Keratinocyte (primary cell): ENCODE measurements at regions not wholly inside any gene's neighbourhood (a gene's known extent, or its start where the extent isn't known, plus 50 kb on each side); places are given as distances from the start of the nearest gene placed in this dataset.

Source experiments
- DNase-seq: peaks from one replicate; pipeline ENCODE4 v3.0.0-alpha.2; 2011; ENCODE audit warnings: low read depth, missing footprints, low spot score
- FAIRE-seq: peaks from 2 replicates; lab custom pipeline; 2011; peaks lifted over from hg19 to GRCh38; lab: Jason Lieb, UNC
- H2AFZ ChIP-seq: 2 replicates; pipeline ENCODE4 v1.6.0; 2012; ENCODE audit warnings: low read length, control low read depth, inconsistent platforms; ENCODE audit not compliant: control insufficient read depth
- H3K27ac ChIP-seq: 2 replicates; pipeline ENCODE4 v1.5.1; 2011; ENCODE audit warnings: low read length; ENCODE audit not compliant: control insufficient read depth, insufficient read depth
- H3K27me3 ChIP-seq: 3 replicates; pipeline ENCODE4 v1.6.0; 2011; ENCODE audit warnings: low read length; ENCODE audit not compliant: control insufficient read depth, insufficient read depth; ENCODE audit errors: extremely low read depth
- H3K36me3 ChIP-seq, 2 experiments: 2 replicates in 1 of 2; 3 replicates in 1 of 2; pipeline ENCODE4 v1.5.1; 2011; ENCODE audit warnings: low read length in 2 of 2, mild to moderate bottlenecking in 1 of 2; ENCODE audit not compliant: control insufficient read depth in 2 of 2, insufficient read depth in 2 of 2; ENCODE audit errors: extremely low read depth in 1 of 2
- H3K4me1 ChIP-seq: 3 replicates; pipeline ENCODE4 v1.5.1; 2011; ENCODE audit warnings: low read length; ENCODE audit not compliant: control insufficient read depth, insufficient read depth; ENCODE audit errors: extremely low read depth
- H3K4me2 ChIP-seq: 3 replicates; pipeline ENCODE4 v1.6.0; 2011; ENCODE audit warnings: low read depth, low read length; ENCODE audit not compliant: control insufficient read depth, insufficient read depth; ENCODE audit errors: extremely low read depth
- H3K4me3 ChIP-seq, 3 experiments: fragments of 200-600 bp in 1 of 3; sonication (generic) in 1 of 3; 2 replicates in 2 of 3; 3 replicates in 1 of 3; pipeline ENCODE4 v1.5.1; 2011 to 2016; ENCODE audit warnings: low read length in 3 of 3, mild to moderate bottlenecking in 3 of 3, control low read depth in 2 of 3, inconsistent platforms in 1 of 3, low read depth in 1 of 3, mixed read lengths in 1 of 3, mixed run types in 1 of 3, moderate library complexity in 1 of 3; ENCODE audit not compliant: control insufficient read depth in 2 of 3, insufficient read depth in 2 of 3; ENCODE audit errors: extremely low read depth in 1 of 3
- H3K79me2 ChIP-seq: 2 replicates; pipeline ENCODE4 v1.6.0; 2012; ENCODE audit warnings: low read length; ENCODE audit not compliant: control insufficient read depth, insufficient read depth
- H3K9ac ChIP-seq: 3 replicates; pipeline ENCODE4 v1.6.0; 2011; ENCODE audit warnings: low read length; ENCODE audit not compliant: control insufficient read depth, insufficient read depth; ENCODE audit errors: extremely low read depth
- H3K9me1 ChIP-seq: 3 replicates; pipeline ENCODE4 v1.6.0; 2011; ENCODE audit warnings: low read length; ENCODE audit not compliant: control insufficient read depth, insufficient read depth; ENCODE audit errors: extremely low read depth
- H3K9me3 ChIP-seq: 2 replicates; pipeline ENCODE4 v1.5.1; 2012; ENCODE audit warnings: low read depth, low read length; ENCODE audit not compliant: control insufficient read depth
- H4K20me1 ChIP-seq: 3 replicates; pipeline ENCODE4 v1.6.0; 2011; ENCODE audit warnings: low read length; ENCODE audit not compliant: control insufficient read depth, insufficient read depth; ENCODE audit errors: extremely low read depth
- EZH2 ChIP-seq: IDR thresholded peaks from one replicate; pipeline ENCODE4 v1.6.1; 2012; ENCODE audit warnings: inconsistent platforms, mild to moderate bottlenecking, low read length, moderate library complexity
- dilution Hi-C: fragments of 300-500 bp; cut with MboI; formaldehyde crosslinking; loops from one replicate; pipeline ENCODE4 v1.7.0; 2020; ENCODE audit warnings: low sequenced_read_pairs; ENCODE audit not compliant: extremely low pct_ligation_motif_present
- TF ChIP-seq, protein P1 (sequence below), 3 experiments: IDR thresholded peaks in 1 of 3; conservative IDR thresholded peaks in 1 of 3; optimal IDR thresholded peaks in 1 of 3; 2 replicates in 2 of 3; 3 replicates in 1 of 3; pipeline versions ENCODE3 to v1.5.1; 2011; ENCODE audit warnings: low read length in 3 of 3, mild to moderate bottlenecking in 3 of 3, moderate library complexity in 2 of 3, control low read depth in 1 of 3, inconsistent platforms in 1 of 3; ENCODE audit not compliant: insufficient read depth in 2 of 3; ENCODE audit errors: extremely low read depth in 1 of 3

DNA sequence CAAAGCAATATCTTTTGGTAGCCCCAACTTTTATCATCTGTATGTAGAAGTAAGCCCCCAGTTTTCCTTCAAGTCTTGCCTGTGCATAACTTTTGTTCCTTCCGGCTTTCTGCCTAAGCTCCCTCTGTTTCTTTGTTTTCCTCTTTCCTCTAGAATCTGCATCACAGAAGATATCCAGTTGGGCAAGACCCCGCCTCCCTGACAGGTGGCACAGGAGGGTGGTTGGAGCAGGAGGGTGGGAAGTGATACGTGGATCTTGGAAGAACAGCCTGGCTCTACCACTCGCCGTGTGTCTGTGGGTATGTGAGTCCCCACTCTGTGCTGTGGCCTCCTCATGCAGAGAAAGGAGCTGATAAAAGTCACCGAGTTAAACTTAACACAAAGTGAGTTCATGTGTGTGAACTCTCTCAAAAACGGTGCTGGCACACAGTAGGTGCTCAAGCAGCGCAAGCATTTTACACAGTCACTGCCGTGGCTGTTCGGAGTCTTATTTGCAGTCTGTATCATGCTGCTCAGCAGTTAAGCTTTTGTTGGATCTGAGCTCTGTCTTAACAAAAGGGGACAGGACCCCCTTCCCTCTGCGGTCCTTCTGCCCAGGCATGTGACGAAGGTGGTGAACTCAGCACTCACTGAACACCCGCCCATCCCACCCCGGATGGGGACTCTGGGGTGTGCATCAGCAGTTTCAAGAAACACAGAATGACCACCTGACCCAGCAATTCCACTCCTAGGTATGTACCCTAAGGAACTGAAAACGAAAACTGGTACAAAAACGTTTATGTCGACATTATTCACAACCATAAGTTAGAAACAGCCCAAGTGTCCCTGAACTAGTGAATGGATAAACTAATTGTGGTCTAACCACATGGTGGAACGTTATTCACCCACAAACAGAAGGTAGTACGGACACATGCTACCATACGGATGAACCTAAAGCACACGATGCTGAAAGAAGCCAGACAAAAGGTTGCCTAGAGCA is 249.1 kb downstream of the CTTN start:
- Histone ChIP-seq H3K27me3 (no peaks in the 10 kb centered on the region), H3K4me3 (no peak overlapping the region), H3K9me1 (no peaks in the 10 kb centered on the region), H3K36me3 (no peaks in the 10 kb centered on the region), H3K9me3 (peaks cover 2% of the 10 kb centered on the region), H3K4me2 (no peak overlapping the region), H3K9ac (no peak overlapping the region), H3K27ac (no peak overlapping the region), H2AFZ (no peak overlapping the region), H4K20me1 (no peaks in the 10 kb centered on the region), H3K79me2 (no peaks in the 10 kb centered on the region), H3K4me1 (no peaks in the 10 kb centered on the region)
- dilution Hi-C loops: no loop called here
- TF ChIP-seq, protein P1, sequence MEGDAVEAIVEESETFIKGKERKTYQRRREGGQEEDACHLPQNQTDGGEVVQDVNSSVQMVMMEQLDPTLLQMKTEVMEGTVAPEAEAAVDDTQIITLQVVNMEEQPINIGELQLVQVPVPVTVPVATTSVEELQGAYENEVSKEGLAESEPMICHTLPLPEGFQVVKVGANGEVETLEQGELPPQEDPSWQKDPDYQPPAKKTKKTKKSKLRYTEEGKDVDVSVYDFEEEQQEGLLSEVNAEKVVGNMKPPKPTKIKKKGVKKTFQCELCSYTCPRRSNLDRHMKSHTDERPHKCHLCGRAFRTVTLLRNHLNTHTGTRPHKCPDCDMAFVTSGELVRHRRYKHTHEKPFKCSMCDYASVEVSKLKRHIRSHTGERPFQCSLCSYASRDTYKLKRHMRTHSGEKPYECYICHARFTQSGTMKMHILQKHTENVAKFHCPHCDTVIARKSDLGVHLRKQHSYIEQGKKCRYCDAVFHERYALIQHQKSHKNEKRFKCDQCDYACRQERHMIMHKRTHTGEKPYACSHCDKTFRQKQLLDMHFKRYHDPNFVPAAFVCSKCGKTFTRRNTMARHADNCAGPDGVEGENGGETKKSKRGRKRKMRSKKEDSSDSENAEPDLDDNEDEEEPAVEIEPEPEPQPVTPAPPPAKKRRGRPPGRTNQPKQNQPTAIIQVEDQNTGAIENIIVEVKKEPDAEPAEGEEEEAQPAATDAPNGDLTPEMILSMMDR (optimal IDR thresholded peaks at IDR 0.05 in 1 of 3, IDR thresholded peaks at IDR 0.05 in 1 of 3, conservative IDR thresholded peaks at IDR 0.05 in 1 of 3; ENCODE audit: extremely low read depth in 1 of 3, insufficient read depth in 2 of 3, low read length in 3 of 3): no peak
- TF ChIP-seq EZH2: no peak
- DNase-seq: no peak
- FAIRE-seq: no peak

DNA sequence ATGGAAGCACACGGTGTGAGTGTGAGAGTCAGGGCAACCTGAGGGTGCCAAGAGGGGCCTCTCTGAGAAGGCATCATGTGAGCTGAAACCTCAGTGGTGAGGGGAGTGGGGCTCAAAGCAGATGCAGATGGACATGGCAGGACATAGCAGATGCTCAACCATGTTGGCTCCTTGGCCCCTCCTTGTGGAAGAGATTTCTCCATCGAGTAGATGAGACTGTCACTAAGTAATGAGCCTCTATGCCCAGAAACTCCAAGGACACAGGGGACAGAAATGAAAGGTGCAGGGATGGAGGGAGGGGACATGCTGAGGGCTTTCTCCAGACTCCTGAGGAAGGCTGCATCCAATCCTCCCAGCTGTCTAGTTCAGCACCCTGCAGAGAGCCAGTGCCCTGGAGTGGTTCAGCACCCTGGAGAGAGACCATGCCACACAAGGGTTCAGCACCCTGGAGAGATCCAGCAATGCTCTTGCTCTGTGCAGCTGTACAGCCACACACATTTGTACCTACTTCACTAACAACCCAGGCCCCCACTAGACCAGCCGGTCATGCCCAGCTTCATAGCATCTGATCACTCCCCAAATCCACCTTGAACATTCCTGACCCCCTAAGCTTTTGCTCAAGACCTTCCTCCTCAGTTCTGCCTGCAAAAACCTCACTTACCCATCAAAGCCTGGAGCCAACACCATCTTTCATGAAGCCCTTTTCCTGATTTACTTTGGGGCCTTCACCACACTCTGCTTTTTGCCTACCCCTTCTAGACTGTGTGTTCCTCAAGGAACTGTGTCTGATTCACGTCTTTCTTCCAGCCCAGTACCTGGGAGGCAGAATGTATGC is 252.0 kb downstream of the CTTN start:
- H3K27me3 ChIP-seq: no peaks in the 10 kb centered on the region
- FAIRE-seq: no peak

More for the DNA sequence above, 252.0 kb downstream of the CTTN start:
- no peak for TF ChIP-seq EZH2
- TF ChIP-seq, protein P1 (optimal IDR thresholded peaks at IDR 0.05 in 1 of 3, IDR thresholded peaks at IDR 0.05 in 1 of 3, conservative IDR thresholded peaks at IDR 0.05 in 1 of 3; ENCODE audit: extremely low read depth in 1 of 3, insufficient read depth in 2 of 3, low read length in 3 of 3): no peak
- dilution Hi-C loops: no loop called here
- DNase-seq: no peak
- Histone ChIP-seq H3K79me2 (no peaks in the 10 kb centered on the region), H3K27ac (no peak overlapping the region), H3K9me1 (no peaks in the 10 kb centered on the region), H3K36me3 (no peaks in the 10 kb centered on the region), H3K9me3 (peaks cover 2% of the 10 kb centered on the region), H3K9ac (no peak overlapping the region), H4K20me1 (no peaks in the 10 kb centered on the region), H3K4me3 (no peak overlapping the region), H3K4me2 (no peak overlapping the region), H2AFZ (no peak overlapping the region), H3K4me1 (no peaks in the 10 kb centered on the region)
